Loucy (cell line): ENCODE measurements at regions not wholly inside any gene's neighbourhood (a gene's known extent, or its start where the extent isn't known, plus 50 kb on each side); places are given as distances from the start of the nearest gene placed in this dataset.

Source experiments
- CTCF ChIP-seq: fragments of 200-600 bp; sonication (generic); conservative IDR thresholded peaks from 2 replicates; pipeline ENCODE4 v1.5.1; 2014; ENCODE audit warnings: mild to moderate bottlenecking, antibody characterized with exemption, low read length
- EZH2phosphoT487 ChIP-seq: fragments of 200-600 bp; IDR thresholded peaks from 2 replicates; pipeline ENCODE4 v1.6.1; 2018; ENCODE audit warnings: antibody characterized with exemption, mild to moderate bottlenecking, moderate library complexity, borderline replicate concordance

GRCh38 chr20:43786885-43787284 is 60.1 kb upstream of the GTSF1L start:
- TF ChIP-seq CTCF (no peak), EZH2phosphoT487 (no peak)
